ENCODE measurements at regions not wholly inside any gene's neighbourhood (a gene's known extent, or its start where the extent isn't known, plus 50 kb on each side); places are given as distances from the start of the nearest gene placed in this dataset.
"Not testable (repeated sequence)": the region's sequence is repeated elsewhere in the genome, so short reads cannot be mapped to it uniquely, and the experiment has no call there.

DNA sequence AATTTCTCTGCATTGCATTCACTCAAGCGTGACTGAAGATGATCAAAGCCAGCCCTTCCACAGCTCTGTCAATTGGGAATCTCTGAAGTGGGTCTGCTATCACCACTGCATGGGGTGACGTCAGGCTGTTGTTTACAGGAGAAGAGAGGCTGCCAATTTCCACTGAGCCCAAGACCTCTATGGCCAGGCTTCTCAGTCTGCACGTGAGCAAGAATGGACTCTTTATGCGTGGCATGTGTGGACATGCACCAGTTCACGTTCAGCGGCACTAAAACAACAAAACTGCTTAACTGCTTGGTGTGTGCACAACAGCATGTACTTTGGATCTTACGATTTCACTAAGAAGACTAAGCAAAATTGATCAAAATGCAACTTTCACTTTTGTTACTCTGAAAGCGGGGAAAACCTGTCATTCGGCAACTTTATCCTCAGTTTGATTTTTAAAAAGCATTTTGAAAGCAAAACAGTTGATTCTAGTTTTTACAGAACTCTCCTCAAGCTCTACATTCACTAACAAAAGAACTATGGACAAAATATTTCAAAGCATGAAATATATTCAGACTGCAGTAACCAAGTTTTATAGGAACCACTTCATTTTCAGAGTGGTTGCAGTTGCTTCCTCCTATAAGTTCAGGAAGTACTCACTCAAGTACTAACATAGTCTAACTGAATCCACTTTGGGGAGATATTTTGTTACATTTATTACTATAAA lies 77.0 kb upstream of the SERTAD2 start:
- H3K27ac Mint-ChIP-seq, result peak overlapping the region; percentile 92 to 99 (median 95)
- H3K36me3 Mint-ChIP-seq, result peaks cover 0 to 3% (median 3%) of the 10 kb centered on the region in 3 donors
- H3K4me1 Mint-ChIP-seq, result peaks cover 36 to 45% of the 10 kb centered on the region in 2 donors
- peak overlapping the region; percentile 79 to 97 (median 87) for H3K4me3 Mint-ChIP-seq
- no peaks in the 10 kb centered on the region for H3K9me3 Mint-ChIP-seq
- DNase-seq, result peak; percentile 34 to 47 (median 46)
- H3K27me3 Mint-ChIP-seq (ENCODE audit: low read depth in 3 of 3), result no peaks in the 10 kb centered on the region

DNA sequence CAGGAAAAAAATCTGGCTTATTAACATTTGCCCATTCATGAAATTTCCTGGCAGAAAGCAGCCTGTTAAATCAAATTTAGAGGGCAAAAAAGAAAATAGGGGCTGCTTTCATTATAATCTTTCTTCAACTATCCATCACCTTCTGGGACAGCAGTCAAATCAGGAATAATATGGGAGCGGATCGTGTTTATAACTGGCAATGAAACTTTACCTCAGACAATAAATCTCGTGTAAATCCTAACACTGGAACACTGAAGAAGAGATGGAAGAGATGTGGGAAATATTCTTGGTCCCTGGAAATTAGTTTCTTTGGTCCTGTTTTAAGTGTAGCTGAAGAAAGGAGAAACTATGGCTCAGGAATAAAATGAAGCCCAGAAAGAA lies 77.5 kb upstream of the SERTAD2 start:
- peaks cover 36 to 42% of the 10 kb centered on the region in 2 donors for H3K4me1 Mint-ChIP-seq
- H3K36me3 Mint-ChIP-seq, result peaks cover 0 to 3% (median 3%) of the 10 kb centered on the region in 3 donors
- H3K9me3 Mint-ChIP-seq, result no peaks in the 10 kb centered on the region
- no peaks in the 10 kb centered on the region for H3K27me3 Mint-ChIP-seq (ENCODE audit: low read depth in 3 of 3)
- peak overlapping the region; percentile 79 to 97 (median 87) for H3K4me3 Mint-ChIP-seq
- DNase-seq, result no peak
- peak overlapping the region; percentile 92 to 99 (median 95) for H3K27ac Mint-ChIP-seq

GRCh38 chr2:64731746-64732145 lies 78.0 kb upstream of the SERTAD2 start:
- Mint-ChIP-seq H3K27me3 (ENCODE audit: low read depth in 3 of 3) (no peaks in the 10 kb centered on the region), H3K9me3 (no peaks in the 10 kb centered on the region), H3K36me3 (peaks cover 0 to 3% (median 3%) of the 10 kb centered on the region in 3 donors), H3K4me1 (peaks cover 32 to 37% of the 10 kb centered on the region in 2 donors), H3K27ac (peak overlapping the region; percentile 92 to 99 (median 95)), H3K4me3 (peak overlapping the region in 1 of 5 donors; percentile 85)
- DNase-seq, result no peak

- Mint-ChIP-seq H3K9me3 (no peaks in the 10 kb centered on the region), H3K27me3 (ENCODE audit: low read depth in 3 of 3) (no peaks in the 10 kb centered on the region), H3K27ac (peak overlapping the region in 2 of 6 donors; percentile 32 to 39)
These were observed 78.4 kb upstream of the SERTAD2 start for GRCh38 chr2:64732146-64732545.

DNA sequence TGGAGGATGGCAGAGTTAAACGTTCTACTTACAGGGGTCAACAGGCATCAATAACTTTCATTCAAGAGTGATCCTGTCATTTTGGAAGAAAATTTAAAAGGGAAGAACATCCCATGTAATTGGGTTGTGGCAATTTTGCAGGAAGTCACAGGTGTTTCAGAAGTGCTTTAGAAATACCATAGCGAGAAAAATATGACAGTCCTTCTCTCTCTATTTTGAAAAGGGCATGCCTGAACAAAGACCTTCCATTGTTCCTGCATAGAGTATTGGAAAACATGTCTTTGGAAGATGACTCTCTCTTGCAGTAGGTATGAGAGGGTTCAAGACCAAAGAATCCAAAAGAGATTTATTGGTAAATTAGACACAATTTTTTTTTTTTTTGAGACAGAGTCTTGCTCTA lies 81.8 kb upstream of the SERTAD2 start:
- no peaks in the 10 kb centered on the region for H3K9me3 Mint-ChIP-seq
- H3K27me3 Mint-ChIP-seq (ENCODE audit: low read depth in 3 of 3), result no peaks in the 10 kb centered on the region
- H3K4me3 Mint-ChIP-seq, result no peak overlapping the region
- DNase-seq, result no peak
- peaks cover 8 to 11% of the 10 kb centered on the region in 2 donors for H3K4me1 Mint-ChIP-seq
- no peaks in the 10 kb centered on the region for H3K36me3 Mint-ChIP-seq
- no peak overlapping the region for H3K27ac Mint-ChIP-seq

More at GRCh38 chr2:64732146-64732545, 78.4 kb upstream of the SERTAD2 start:
- Mint-ChIP-seq H3K4me1 (peaks cover 28 to 33% of the 10 kb centered on the region in 2 donors), H3K4me3 (no peak overlapping the region), H3K36me3 (peaks cover 0 to 2% (median 1%) of the 10 kb centered on the region in 3 donors)
- no peak for DNase-seq

- no peaks in the 10 kb centered on the region for H3K4me1 Mint-ChIP-seq
- H3K9me3 Mint-ChIP-seq, result no peaks in the 10 kb centered on the region
- H3K27ac Mint-ChIP-seq, result no peak overlapping the region
- no peak overlapping the region for H3K4me3 Mint-ChIP-seq
- H3K36me3 Mint-ChIP-seq, result no peaks in the 10 kb centered on the region
- DNase-seq, result no peak
- no peaks in the 10 kb centered on the region for H3K27me3 Mint-ChIP-seq (ENCODE audit: low read depth in 3 of 3)
These were observed 83.8 kb upstream of the SERTAD2 start for GRCh38 chr2:64737547-64737946.

- no peaks in the 10 kb centered on the region for H3K27me3 Mint-ChIP-seq (ENCODE audit: low read depth in 3 of 3)
- H3K9me3 Mint-ChIP-seq, result no peaks in the 10 kb centered on the region
- no peak for DNase-seq
- no peak overlapping the region for H3K27ac Mint-ChIP-seq
- H3K36me3 Mint-ChIP-seq, result no peaks in the 10 kb centered on the region
- H3K4me3 Mint-ChIP-seq, result no peak overlapping the region
- no peaks in the 10 kb centered on the region for H3K4me1 Mint-ChIP-seq
These were observed 84.3 kb upstream of the SERTAD2 start for GRCh38 chr2:64738026-64738425.

- Mint-ChIP-seq H3K9me3 (no peaks in the 10 kb centered on the region), H3K27me3 (ENCODE audit: low read depth in 3 of 3) (peaks cover 0 to 2% (median 0%) of the 10 kb centered on the region in 3 donors), H3K36me3 (no peaks in the 10 kb centered on the region), H3K27ac (no peak overlapping the region), H3K4me3 (no peak overlapping the region), H3K4me1 (no peaks in the 10 kb centered on the region)
- DNase-seq, result no peak
These were observed 89.0 kb upstream of the SERTAD2 start for GRCh38 chr2:64742678-64743077.

DNA sequence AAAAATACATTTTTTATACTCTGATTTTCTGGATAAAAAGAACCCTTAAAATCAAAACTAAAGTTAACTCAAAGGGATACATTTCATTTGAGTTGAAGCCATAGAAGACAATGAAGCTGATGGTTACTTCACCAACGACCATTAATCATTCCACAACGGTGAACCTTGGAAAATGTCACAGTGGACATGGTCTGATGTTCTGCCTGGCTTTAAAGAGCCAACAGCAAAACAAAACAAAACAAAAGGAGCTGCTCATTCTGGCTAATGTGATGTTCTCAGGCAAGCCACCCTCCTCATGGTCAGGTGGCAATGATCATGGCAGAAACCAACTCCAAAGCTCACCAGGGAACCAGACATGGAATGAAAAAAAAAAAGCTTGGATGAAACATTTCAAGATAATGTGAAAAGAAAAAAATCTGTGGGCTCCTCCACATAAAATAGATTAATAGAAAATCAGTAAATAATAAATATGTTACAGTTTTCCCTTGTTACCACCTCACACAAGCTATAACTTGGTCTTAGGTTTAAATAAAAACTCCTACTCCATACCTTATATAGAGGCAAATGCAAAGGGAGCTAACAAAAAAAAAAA lies 90.1 kb upstream of the SERTAD2 start:
- Mint-ChIP-seq H3K27ac (no peak overlapping the region), H3K4me3 (no peak overlapping the region), H3K36me3 (no peaks in the 10 kb centered on the region), H3K27me3 (ENCODE audit: low read depth in 3 of 3) (peaks cover 0 to 2% (median 0%) of the 10 kb centered on the region in 3 donors), H3K4me1 (peaks cover 0 to 3% of the 10 kb centered on the region in 2 donors), H3K9me3 (no peaks in the 10 kb centered on the region)
- DNase-seq, result no peak

GRCh38 chr2:64745562-64745961 lies 91.8 kb upstream of the SERTAD2 start:
- DNase-seq, result no peak
- no peaks in the 10 kb centered on the region for H3K9me3 Mint-ChIP-seq
- H3K4me1 Mint-ChIP-seq, result peaks cover 6 to 16% of the 10 kb centered on the region in 2 donors
- H3K27me3 Mint-ChIP-seq (ENCODE audit: low read depth in 3 of 3), result peaks cover 0 to 2% (median 0%) of the 10 kb centered on the region in 3 donors
- no peak overlapping the region for H3K27ac Mint-ChIP-seq
- no peak overlapping the region for H3K4me3 Mint-ChIP-seq
- H3K36me3 Mint-ChIP-seq, result no peaks in the 10 kb centered on the region

GRCh38 chr2:64747690-64748091 lies 94.0 kb upstream of the SERTAD2 start:
- H3K9me3 Mint-ChIP-seq; DNase-seq; H3K27me3 Mint-ChIP-seq (ENCODE audit: low read depth in 3 of 3); H3K27ac Mint-ChIP-seq; H3K4me3 Mint-ChIP-seq; H3K36me3 Mint-ChIP-seq: not testable (repeated sequence)
- H3K4me1 Mint-ChIP-seq, result peaks cover 11 to 25% of the 10 kb centered on the region in 2 donors

DNA sequence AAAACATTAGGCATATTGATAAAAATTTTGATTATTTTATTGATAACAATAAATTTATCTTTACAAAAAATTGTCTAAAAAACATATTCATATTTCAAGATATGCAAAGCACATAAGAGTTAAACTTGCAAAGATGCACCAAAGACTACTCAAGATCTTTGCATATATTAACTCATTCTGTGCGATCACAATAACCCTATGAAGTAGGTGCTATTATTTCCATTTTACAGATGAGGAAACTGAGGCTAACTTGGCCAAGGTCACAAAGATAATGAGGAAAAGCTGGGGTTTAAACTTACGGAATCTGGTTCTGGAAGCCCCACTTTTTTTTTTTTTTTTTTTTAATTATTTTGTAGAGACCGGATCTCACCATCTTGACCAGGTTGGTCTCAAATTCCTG lies 94.4 kb upstream of the SERTAD2 start:
- Mint-ChIP-seq H3K4me3 (no peak overlapping the region), H3K27me3 (ENCODE audit: low read depth in 3 of 3) (peaks cover 5 to 7% (median 5%) of the 10 kb centered on the region in 3 donors), H3K27ac (peak overlapping the region in 1 of 6 donors; percentile 96), H3K4me1 (peaks cover 11 to 25% of the 10 kb centered on the region in 2 donors), H3K9me3 (no peaks in the 10 kb centered on the region), H3K36me3 (no peaks in the 10 kb centered on the region)
- no peak for DNase-seq

DNA sequence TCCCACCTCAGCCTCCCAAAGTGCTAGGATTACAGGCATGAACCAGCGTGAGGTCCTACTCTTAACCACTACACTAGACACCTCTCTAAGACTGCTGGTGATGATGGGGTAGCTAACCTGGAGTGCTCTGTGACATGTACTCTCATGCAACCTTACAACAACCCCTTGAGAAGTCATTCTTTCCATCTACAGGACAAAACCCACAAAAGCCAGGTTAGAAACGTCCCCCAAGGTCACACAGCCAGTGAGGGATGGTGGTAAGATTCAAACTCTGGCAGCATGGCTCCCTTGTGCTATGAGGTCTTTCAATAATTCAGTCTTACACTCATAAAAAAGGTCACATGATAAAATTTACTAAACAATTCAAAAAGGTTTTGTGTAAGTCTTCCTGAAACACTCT lies 94.8 kb upstream of the SERTAD2 start:
- H3K36me3 Mint-ChIP-seq, result no peaks in the 10 kb centered on the region
- H3K27me3 Mint-ChIP-seq (ENCODE audit: low read depth in 3 of 3), result peaks cover 5 to 7% (median 5%) of the 10 kb centered on the region in 3 donors
- peak overlapping the region in 4 of 5 donors; percentile 18 to 97 (median 28) for H3K4me3 Mint-ChIP-seq
- H3K9me3 Mint-ChIP-seq, result no peaks in the 10 kb centered on the region
- peaks cover 11 to 25% of the 10 kb centered on the region in 2 donors for H3K4me1 Mint-ChIP-seq
- peak overlapping the region in 4 of 6 donors; percentile 30 to 97 (median 80) for H3K27ac Mint-ChIP-seq
- DNase-seq, result no peak

DNA sequence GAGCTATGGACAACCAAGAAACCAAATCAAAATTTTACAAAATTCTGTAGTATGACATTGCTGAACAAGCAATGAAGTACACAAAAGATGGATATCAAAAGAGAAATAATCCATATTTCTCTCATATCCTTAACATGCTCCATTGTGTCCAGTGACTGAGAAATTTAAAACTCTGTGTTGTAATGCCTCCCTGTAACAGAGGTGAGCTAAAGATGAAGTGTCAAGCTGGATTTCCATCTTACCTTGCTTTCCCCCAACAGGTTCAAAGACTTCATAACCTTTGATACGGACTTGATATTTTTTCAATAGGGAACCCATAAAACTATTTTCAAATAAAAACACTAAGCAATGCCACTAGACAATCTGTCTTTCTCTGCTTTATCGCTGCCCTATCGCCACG lies 95.7 kb upstream of the SERTAD2 start:
- H3K36me3 Mint-ChIP-seq, result no peaks in the 10 kb centered on the region
- H3K9me3 Mint-ChIP-seq, result no peaks in the 10 kb centered on the region
- peak overlapping the region; percentile 85 to 99 (median 96) for H3K27ac Mint-ChIP-seq
- H3K27me3 Mint-ChIP-seq (ENCODE audit: low read depth in 3 of 3), result peaks cover 5 to 7% (median 7%) of the 10 kb centered on the region in 3 donors
- H3K4me1 Mint-ChIP-seq, result peaks cover 11 to 25% of the 10 kb centered on the region in 2 donors
- no peak for DNase-seq
- peak overlapping the region; percentile 94 to 100 (median 97) for H3K4me3 Mint-ChIP-seq
